Lower leg skin (tissue), 3 donors: ENCODE measurements at regions not wholly inside any gene's neighbourhood (a gene's known extent, or its start where the extent isn't known, plus 50 kb on each side); places are given as distances from the start of the nearest gene placed in this dataset.

Source experiments
- CTCF ChIP-seq, 3 donors: fragments of 450-650 bp; IDR thresholded peaks; one replicate each; pipeline ENCODE4 v1.5.1; 2016; ENCODE audit warnings: antibody characterized with exemption in 3 of 3, mild to moderate bottlenecking in 3 of 3, moderate library complexity in 2 of 3
- POLR2A ChIP-seq, 2 donors: fragments of 450-650 bp; IDR thresholded peaks; one replicate each; pipeline ENCODE4 v1.6.1; 2016 to 2017; ENCODE audit warnings: antibody characterized with exemption in 2 of 2, mild to moderate bottlenecking in 1 of 2, moderate library complexity in 1 of 2

- no peak for TF ChIP-seq CTCF (IDR thresholded peaks at IDR 0.05)
- no peak for TF ChIP-seq POLR2A (IDR thresholded peaks at IDR 0.05)
These were observed 414.7 kb downstream of the LRATD1 start for GRCh38 chr2:15047184-15047583.
